SK-N-SH treated with all-trans-retinoic acid at 6 μM for 48 hours (cell line): ENCODE measurements at regions not wholly inside any gene's neighbourhood (a gene's known extent, or its start where the extent isn't known, plus 50 kb on each side); places are given as distances from the start of the nearest gene placed in this dataset.
A peak's percentile ranks its signal among the peaks of the same experiment; 100 is the strongest.

Experiments
- ATAC-seq: fragments of 200-7000 bp; cut with Tn5 transposase; 3 replicates; pipeline ENCODE4 v1.9.1; 2020; ENCODE audit warnings: mild to moderate bottlenecking, moderate library complexity
- ARNTL ChIP-seq: fragments of 450-650 bp; formaldehyde crosslinking; IDR thresholded peaks from 2 replicates; pipeline ENCODE4 v1.5.0; 2020; ENCODE audit warnings: low read depth, mild to moderate bottlenecking, moderate library complexity, borderline replicate concordance
- BACH2 ChIP-seq: fragments of 250-450 bp; sonication (Bioruptor Pico); IDR thresholded peaks from 2 replicates; pipeline ENCODE4 v1.9.0; 2021; ENCODE audit warnings: mild to moderate bottlenecking, borderline replicate concordance
- CSDC2 ChIP-seq: fragments of 250-450 bp; sonication (Bioruptor Pico); IDR thresholded peaks from 2 replicates; pipeline ENCODE4 v1.5.0; 2020; ENCODE audit warnings: mild to moderate bottlenecking, moderate library complexity
- ESRRG ChIP-seq: fragments of 250-450 bp; sonication (Bioruptor Pico); IDR thresholded peaks from 2 replicates; pipeline ENCODE4 v1.6.1; 2021; ENCODE audit warnings: mild to moderate bottlenecking
- GLIS3 ChIP-seq: fragments of 250-450 bp; sonication (Bioruptor Pico); IDR thresholded peaks from 2 replicates; pipeline ENCODE4 v1.5.0; 2020; ENCODE audit warnings: mild to moderate bottlenecking, moderate library complexity
- ISL1 ChIP-seq: fragments of 250-450 bp; sonication (Bioruptor Pico); IDR thresholded peaks from 2 replicates; pipeline ENCODE4 v2.1.2; 2022; ENCODE audit warnings: mild to moderate bottlenecking, moderate library complexity
- OSR1 ChIP-seq: fragments of 250-450 bp; sonication (Bioruptor Pico); IDR thresholded peaks from 2 replicates; pipeline ENCODE4 v1.8.0; 2022; ENCODE audit warnings: moderate library complexity, mild to moderate bottlenecking, inconsistent platforms
- PPARA ChIP-seq: fragments of 250-450 bp; sonication (Bioruptor Pico); IDR thresholded peaks from 2 replicates; pipeline ENCODE4 v1.5.0; 2020; ENCODE audit warnings: mild to moderate bottlenecking, borderline replicate concordance
- RARB ChIP-seq: fragments of 250-450 bp; sonication (Bioruptor Pico); IDR thresholded peaks from 2 replicates; pipeline ENCODE4 v1.8.0; 2021; ENCODE audit warnings: mild to moderate bottlenecking, moderate library complexity
- SNAI2 ChIP-seq: fragments of 250-450 bp; sonication (Bioruptor Pico); IDR thresholded peaks from 2 replicates; pipeline ENCODE4 v1.5.0; 2020; ENCODE audit warnings: mild to moderate bottlenecking, moderate library complexity
- TCF4 ChIP-seq: fragments of 250-450 bp; sonication (Bioruptor Pico); IDR thresholded peaks from 2 replicates; pipeline ENCODE4 v1.8.0; 2021; ENCODE audit warnings: mild to moderate bottlenecking, moderate library complexity, borderline replicate concordance
- ZC3H10 ChIP-seq: fragments of 250-450 bp; sonication (Bioruptor Pico); IDR thresholded peaks from 2 replicates; pipeline ENCODE4 v1.5.1; 2021; ENCODE audit warnings: mild to moderate bottlenecking, moderate library complexity
- ZFP3 ChIP-seq: fragments of 250-450 bp; sonication (Bioruptor Pico); IDR thresholded peaks from 2 replicates; pipeline ENCODE4 v1.5.0; 2020; ENCODE audit warnings: mild to moderate bottlenecking, moderate library complexity
- ZFP30 ChIP-seq: fragments of 450-650 bp; formaldehyde crosslinking; IDR thresholded peaks from 2 replicates; pipeline ENCODE4 v1.5.0; 2022; ENCODE audit warnings: mild to moderate bottlenecking, moderate library complexity
- ZNF565 ChIP-seq: fragments of 450-650 bp; formaldehyde crosslinking; conservative IDR thresholded peaks from 2 replicates; pipeline ENCODE4 v1.5.0; 2020; ENCODE audit warnings: low read depth, mild to moderate bottlenecking, moderate library complexity
- ZNF70 ChIP-seq: fragments of 450-650 bp; formaldehyde crosslinking; IDR thresholded peaks from 2 replicates; pipeline ENCODE4 v1.5.0; 2020; ENCODE audit warnings: mild to moderate bottlenecking, moderate library complexity
- ZNF8 ChIP-seq: fragments of 450-650 bp; formaldehyde crosslinking; IDR thresholded peaks from 2 replicates; pipeline ENCODE4 v1.5.0; 2020; ENCODE audit warnings: mild to moderate bottlenecking, moderate library complexity
- TF ChIP-seq, protein P1 (sequence below): fragments of 250-450 bp; sonication (Bioruptor Pico); IDR thresholded peaks from 2 replicates; pipeline ENCODE4 v1.8.0; 2020; ENCODE audit warnings: mild to moderate bottlenecking, moderate library complexity, borderline replicate concordance
- TF ChIP-seq, protein P2 (sequence below): fragments of 250-450 bp; sonication (Bioruptor Pico); IDR thresholded peaks from 2 replicates; pipeline ENCODE4 v1.8.0; 2021; ENCODE audit warnings: low read depth, mild to moderate bottlenecking, moderate library complexity, borderline replicate concordance
- TF ChIP-seq, protein P3 (sequence below): fragments of 250-450 bp; sonication (Bioruptor Pico); IDR thresholded peaks from 2 replicates; pipeline ENCODE4 v1.5.1; 2021; ENCODE audit warnings: mild to moderate bottlenecking, moderate library complexity
- TF ChIP-seq, protein P4 (sequence below): fragments of 250-450 bp; sonication (Bioruptor Pico); IDR thresholded peaks from 2 replicates; pipeline ENCODE4 v1.5.1; 2020; ENCODE audit warnings: low read depth, mild to moderate bottlenecking, moderate library complexity

DNA sequence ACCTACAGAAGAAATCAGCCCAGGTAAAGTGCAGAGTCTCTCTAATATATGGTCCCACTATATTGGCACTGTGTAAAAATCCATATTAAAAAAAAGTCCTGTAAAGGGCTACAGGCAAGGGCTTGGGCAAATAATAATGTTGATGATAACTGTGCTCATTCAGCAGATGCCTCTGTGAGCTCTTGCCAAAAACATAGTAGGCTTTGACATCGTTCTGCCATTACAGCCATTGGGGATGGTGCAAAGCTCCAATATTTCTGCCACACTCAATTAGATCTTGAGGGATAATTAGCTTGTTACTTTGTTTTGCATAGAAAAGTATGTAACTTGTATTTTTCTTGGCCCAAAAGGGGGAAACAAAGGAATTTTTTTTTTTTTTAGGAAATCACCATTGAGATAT is 645.5 kb upstream of the FAM241A start:
- no peak for ATAC-seq

DNA sequence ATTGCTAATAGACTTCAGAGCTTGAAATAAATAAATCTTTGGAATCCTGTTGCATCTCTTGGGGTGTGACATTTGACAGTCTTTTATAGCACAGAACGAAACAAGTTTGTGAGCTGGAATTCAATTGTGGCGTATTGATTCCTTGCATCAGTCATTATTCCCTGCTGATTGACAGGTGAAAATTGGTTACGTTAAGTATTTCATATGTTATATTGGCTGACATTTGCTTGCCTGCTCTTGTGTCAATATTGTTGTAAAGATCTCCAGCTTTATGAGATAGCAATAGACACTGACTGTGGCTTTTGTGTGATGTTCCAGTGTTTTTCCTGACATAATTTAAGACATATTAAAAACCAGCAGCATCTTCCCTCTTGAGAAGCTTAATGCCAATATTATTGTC is 644.4 kb upstream of the FAM241A start:
- TF ChIP-seq RARB (CRISPR knock-in tag) (no peak), ISL1 (CRISPR knock-in tag) (no peak), ZC3H10 (CRISPR knock-in tag) (no peak)
- TF ChIP-seq, protein P1, sequence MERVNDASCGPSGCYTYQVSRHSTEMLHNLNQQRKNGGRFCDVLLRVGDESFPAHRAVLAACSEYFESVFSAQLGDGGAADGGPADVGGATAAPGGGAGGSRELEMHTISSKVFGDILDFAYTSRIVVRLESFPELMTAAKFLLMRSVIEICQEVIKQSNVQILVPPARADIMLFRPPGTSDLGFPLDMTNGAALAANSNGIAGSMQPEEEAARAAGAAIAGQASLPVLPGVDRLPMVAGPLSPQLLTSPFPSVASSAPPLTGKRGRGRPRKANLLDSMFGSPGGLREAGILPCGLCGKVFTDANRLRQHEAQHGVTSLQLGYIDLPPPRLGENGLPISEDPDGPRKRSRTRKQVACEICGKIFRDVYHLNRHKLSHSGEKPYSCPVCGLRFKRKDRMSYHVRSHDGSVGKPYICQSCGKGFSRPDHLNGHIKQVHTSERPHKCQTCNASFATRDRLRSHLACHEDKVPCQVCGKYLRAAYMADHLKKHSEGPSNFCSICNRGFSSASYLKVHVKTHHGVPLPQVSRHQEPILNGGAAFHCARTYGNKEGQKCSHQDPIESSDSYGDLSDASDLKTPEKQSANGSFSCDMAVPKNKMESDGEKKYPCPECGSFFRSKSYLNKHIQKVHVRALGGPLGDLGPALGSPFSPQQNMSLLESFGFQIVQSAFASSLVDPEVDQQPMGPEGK (CRISPR knock-in tag), result no peak
- ATAC-seq, result no peak

More for the DNA sequence above, 645.5 kb upstream of the FAM241A start:
- TF ChIP-seq ZFP30 (no peak), ZNF8 (CRISPR knock-in tag) (no peak), ISL1 (CRISPR knock-in tag) (no peak)

DNA sequence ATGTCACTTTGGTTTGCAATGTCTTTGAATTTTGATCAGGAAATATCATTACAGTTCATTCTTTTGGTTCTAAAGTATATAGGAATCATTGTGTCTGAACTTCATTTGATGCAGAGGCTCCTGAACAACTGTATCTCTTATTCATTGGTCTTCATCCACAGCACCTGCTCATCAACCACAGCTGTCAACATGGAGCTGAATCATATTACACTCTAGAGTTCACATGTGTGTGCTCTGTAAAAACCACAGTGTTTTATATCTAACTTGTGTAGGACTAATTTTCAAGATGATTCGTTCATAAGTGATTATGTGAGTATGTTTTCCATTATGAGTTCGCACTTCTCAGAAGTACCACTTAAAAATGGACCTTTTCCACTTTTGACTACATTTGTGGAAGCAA is 643.3 kb upstream of the FAM241A start:
- no peak for TF ChIP-seq SNAI2 (CRISPR knock-in tag)
- no peak for TF ChIP-seq ZFP3 (CRISPR knock-in tag)
- TF ChIP-seq, protein P2, sequence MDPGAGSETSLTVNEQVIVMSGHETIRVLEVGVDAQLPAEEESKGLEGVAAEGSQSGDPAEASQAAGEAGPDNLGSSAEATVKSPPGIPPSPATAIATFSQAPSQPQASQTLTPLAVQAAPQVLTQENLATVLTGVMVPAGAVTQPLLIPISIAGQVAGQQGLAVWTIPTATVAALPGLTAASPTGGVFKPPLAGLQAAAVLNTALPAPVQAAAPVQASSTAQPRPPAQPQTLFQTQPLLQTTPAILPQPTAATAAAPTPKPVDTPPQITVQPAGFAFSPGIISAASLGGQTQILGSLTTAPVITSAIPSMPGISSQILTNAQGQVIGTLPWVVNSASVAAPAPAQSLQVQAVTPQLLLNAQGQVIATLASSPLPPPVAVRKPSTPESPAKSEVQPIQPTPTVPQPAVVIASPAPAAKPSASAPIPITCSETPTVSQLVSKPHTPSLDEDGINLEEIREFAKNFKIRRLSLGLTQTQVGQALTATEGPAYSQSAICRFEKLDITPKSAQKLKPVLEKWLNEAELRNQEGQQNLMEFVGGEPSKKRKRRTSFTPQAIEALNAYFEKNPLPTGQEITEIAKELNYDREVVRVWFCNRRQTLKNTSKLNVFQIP (CRISPR knock-in tag), result no peak
- no peak for TF ChIP-seq ZNF565 (CRISPR knock-in tag)
- no peak for TF ChIP-seq CSDC2 (CRISPR knock-in tag)
- no peak for TF ChIP-seq ARNTL (CRISPR knock-in tag)
- TF ChIP-seq, protein P3, sequence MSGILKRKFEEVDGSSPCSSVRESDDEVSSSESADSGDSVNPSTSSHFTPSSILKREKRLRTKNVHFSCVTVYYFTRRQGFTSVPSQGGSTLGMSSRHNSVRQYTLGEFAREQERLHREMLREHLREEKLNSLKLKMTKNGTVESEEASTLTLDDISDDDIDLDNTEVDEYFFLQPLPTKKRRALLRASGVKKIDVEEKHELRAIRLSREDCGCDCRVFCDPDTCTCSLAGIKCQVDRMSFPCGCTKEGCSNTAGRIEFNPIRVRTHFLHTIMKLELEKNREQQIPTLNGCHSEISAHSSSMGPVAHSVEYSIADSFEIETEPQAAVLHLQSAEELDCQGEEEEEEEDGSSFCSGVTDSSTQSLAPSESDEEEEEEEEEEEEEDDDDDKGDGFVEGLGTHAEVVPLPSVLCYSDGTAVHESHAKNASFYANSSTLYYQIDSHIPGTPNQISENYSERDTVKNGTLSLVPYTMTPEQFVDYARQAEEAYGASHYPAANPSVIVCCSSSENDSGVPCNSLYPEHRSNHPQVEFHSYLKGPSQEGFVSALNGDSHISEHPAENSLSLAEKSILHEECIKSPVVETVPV (CRISPR knock-in tag), result no peak
- no peak for TF ChIP-seq ZC3H10 (CRISPR knock-in tag)
- TF ChIP-seq BACH2 (CRISPR knock-in tag), result no peak
- no peak for TF ChIP-seq ZNF70
- TF ChIP-seq PPARA (CRISPR knock-in tag), result no peak
- TF ChIP-seq OSR1 (CRISPR knock-in tag), result no peak
- ATAC-seq, result no peak

DNA sequence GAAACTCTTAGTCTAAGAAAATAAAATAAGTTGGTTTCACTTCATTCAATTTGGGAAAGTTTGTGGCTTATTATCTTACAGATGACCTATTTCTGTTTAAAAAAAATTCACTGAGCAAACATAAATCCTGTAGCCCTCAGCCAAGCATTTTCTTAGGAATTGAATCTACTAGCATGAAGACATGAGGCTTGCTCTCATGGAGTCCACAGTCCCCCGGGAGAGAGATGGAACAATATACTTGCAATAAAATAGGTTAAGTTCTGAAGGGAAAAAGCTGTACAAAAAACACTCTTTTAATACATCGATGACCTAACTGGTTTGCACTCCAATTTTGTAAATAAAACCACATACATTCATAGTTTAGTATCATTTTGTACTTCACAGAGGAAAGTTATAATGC is 642.6 kb upstream of the FAM241A start:
- no peak for ATAC-seq
- TF ChIP-seq, protein P4, sequence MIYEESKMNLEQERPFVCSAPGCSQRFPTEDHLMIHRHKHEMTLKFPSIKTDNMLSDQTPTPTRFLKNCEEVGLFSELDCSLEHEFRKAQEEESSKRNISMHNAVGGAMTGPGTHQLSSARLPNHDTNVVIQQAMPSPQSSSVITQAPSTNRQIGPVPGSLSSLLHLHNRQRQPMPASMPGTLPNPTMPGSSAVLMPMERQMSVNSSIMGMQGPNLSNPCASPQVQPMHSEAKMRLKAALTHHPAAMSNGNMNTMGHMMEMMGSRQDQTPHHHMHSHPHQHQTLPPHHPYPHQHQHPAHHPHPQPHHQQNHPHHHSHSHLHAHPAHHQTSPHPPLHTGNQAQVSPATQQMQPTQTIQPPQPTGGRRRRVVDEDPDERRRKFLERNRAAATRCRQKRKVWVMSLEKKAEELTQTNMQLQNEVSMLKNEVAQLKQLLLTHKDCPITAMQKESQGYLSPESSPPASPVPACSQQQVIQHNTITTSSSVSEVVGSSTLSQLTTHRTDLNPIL, result no peak
- TF ChIP-seq, protein P3 (CRISPR knock-in tag), result no peak
- no peak for TF ChIP-seq OSR1 (CRISPR knock-in tag)
- TF ChIP-seq TCF4 (CRISPR knock-in tag), result no peak
- no peak for TF ChIP-seq ARNTL (CRISPR knock-in tag)
- no peak for TF ChIP-seq PPARA (CRISPR knock-in tag)
- TF ChIP-seq ZFP30, result no peak

DNA sequence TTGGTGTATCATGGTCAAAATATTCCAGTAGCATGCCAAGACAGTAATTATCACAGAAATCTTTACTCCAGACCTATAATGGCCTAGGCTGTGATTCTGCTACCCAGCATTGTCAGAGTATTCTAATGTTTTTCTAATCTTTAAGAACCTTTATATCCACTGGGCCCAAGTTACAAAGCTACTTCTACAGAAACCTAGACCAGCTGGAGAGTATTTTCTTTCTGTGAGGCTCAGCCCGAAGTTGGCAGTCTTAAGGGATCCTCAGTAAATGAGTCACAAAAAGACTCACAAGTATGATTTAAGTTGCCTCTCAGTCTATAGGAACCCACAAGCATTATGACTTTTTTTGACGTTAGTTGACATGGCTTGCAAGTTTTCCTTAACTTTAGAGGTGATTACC is 638.5 kb upstream of the FAM241A start:
- peak; percentile 76 for ATAC-seq

More for the DNA sequence above, 638.5 kb upstream of the FAM241A start:
- TF ChIP-seq ZNF8 (CRISPR knock-in tag), result no peak
- TF ChIP-seq ESRRG (CRISPR knock-in tag), result no peak
- TF ChIP-seq, protein P3 (CRISPR knock-in tag), result no peak
- no peak for TF ChIP-seq ZFP3 (CRISPR knock-in tag)
- no peak for TF ChIP-seq ZNF70
- no peak for TF ChIP-seq GLIS3 (CRISPR knock-in tag)
- no peak for TF ChIP-seq OSR1 (CRISPR knock-in tag)
- TF ChIP-seq PPARA (CRISPR knock-in tag), result no peak
- no peak for TF ChIP-seq ARNTL (CRISPR knock-in tag)
- TF ChIP-seq SNAI2 (CRISPR knock-in tag), result no peak
